GM06990 (cell line): ENCODE measurements at regions not wholly inside any gene's neighbourhood (a gene's known extent, or its start where the extent isn't known, plus 50 kb on each side); places are given as distances from the start of the nearest gene placed in this dataset.

Source experiments
- DNase-seq: peaks from one replicate; pipeline ENCODE4 v3.0.0-alpha.2; 2011; ENCODE audit not compliant: insufficient read length; ENCODE audit errors: extremely low read depth
- H3K27me3 ChIP-seq: replicated peaks from 2 replicates; pipeline ENCODE4 v1.6.0; 2011; ENCODE audit warnings: low read length; ENCODE audit not compliant: control insufficient read depth, insufficient read depth
- H3K36me3 ChIP-seq: 2 replicates; pipeline ENCODE4 v1.5.1; 2011; ENCODE audit warnings: low read length; ENCODE audit not compliant: control insufficient read depth, insufficient read depth
- H3K4me3 ChIP-seq: replicated peaks from 2 replicates; pipeline ENCODE4 v1.5.1; 2011; ENCODE audit warnings: low read depth, mild to moderate bottlenecking, control low read depth, low read length
- TF ChIP-seq, protein P1 (sequence below): IDR thresholded peaks from 2 replicates; pipeline ENCODE4 v1.5.1; 2011; ENCODE audit warnings: low read length, control low read depth, mild to moderate bottlenecking, inconsistent platforms; ENCODE audit not compliant: insufficient read depth, poor library complexity, severe bottlenecking

DNA sequence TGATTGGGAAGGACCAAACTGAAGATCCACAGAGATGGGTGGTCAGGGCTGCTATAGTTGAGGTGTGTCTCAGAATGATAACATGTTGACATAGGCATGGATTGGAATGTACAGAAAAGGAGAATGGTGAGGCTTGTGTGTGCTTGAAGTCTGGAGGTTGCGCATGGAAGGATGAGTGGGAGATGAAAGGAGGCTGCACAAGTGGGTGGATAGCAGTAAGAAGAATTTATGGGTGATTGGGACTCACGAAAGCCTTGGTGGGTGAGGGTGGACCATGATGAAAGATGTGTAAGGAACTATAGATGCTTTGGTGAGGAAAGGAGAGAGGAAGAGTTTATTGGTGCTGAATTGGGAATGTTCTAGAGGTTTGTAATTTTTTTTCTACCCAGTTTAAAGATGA, 1287.7 kb downstream of the UQCRFS1 start:
- DNase-seq: no peak
- no peaks in the 10 kb centered on the region for H3K27me3 ChIP-seq
- no peaks in the 10 kb centered on the region for H3K36me3 ChIP-seq
- H3K4me3 ChIP-seq: no peak overlapping the region
- TF ChIP-seq, protein P1, sequence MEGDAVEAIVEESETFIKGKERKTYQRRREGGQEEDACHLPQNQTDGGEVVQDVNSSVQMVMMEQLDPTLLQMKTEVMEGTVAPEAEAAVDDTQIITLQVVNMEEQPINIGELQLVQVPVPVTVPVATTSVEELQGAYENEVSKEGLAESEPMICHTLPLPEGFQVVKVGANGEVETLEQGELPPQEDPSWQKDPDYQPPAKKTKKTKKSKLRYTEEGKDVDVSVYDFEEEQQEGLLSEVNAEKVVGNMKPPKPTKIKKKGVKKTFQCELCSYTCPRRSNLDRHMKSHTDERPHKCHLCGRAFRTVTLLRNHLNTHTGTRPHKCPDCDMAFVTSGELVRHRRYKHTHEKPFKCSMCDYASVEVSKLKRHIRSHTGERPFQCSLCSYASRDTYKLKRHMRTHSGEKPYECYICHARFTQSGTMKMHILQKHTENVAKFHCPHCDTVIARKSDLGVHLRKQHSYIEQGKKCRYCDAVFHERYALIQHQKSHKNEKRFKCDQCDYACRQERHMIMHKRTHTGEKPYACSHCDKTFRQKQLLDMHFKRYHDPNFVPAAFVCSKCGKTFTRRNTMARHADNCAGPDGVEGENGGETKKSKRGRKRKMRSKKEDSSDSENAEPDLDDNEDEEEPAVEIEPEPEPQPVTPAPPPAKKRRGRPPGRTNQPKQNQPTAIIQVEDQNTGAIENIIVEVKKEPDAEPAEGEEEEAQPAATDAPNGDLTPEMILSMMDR: no peak

DNA sequence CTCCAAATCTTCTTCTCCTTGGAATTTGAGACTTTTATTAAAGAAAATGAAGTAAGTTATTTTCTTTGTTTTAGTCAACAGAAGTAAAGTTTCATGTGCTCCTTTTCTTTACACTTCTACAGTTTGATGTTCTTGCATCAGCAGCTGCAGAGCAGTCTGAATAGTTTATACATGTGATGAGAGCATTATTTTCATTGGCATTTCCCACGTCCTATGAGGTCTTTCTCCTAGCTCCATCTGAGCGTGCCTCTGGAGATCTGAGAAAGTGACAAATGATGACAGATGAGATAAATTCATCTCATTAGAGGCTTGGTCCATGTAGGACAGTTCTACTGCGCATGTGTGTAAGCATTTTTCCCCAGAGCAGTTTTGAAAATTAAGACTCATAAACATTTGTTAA, 1290.0 kb downstream of the UQCRFS1 start:
- no peaks in the 10 kb centered on the region for H3K27me3 ChIP-seq
- TF ChIP-seq, protein P1: no peak
- no peak overlapping the region for H3K4me3 ChIP-seq
- no peak for DNase-seq
- no peaks in the 10 kb centered on the region for H3K36me3 ChIP-seq

DNA sequence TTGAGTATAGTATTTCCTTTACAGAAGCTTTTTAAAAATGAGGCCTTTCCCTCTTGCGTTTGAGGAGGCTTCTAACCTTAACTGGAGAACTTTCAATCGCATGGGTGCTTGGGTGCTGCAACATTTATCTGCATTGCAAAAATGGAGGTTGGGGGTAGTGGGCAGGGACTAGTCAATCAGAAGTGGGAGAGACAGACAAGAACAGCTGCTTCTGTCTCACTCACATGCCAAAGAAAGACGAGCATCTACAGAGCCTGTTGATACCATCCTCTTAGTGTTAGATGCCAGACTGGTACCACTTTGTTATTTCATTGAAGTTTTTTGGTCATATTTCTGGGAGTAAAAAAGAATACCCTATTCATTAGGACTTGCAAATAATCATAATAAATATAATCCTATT, 1292.2 kb downstream of the UQCRFS1 start:
- Histone ChIP-seq H3K27me3 (no peaks in the 10 kb centered on the region), H3K4me3 (no peak overlapping the region), H3K36me3 (no peaks in the 10 kb centered on the region)
- TF ChIP-seq, protein P1: no peak
- no peak for DNase-seq

DNA sequence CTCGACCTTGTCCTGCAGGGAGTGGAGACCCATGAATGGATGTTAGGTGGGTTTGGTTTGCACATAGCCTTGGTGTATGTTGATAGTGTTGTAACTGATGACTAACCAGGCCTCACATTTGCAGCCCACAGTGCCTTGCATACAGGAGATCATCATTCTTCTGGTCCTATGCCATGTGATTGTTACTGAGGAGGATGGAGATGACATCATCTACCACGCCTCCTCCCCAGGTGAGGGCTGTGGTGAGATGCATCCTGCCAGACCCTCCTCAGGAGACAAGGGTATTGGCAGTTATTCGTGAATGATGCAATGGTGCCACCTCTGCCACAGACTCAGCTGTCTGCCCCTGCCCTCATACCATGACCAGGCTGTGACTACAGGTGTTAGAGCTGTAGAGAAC, 1294.1 kb downstream of the UQCRFS1 start:
- TF ChIP-seq, protein P1: no peak
- no peaks in the 10 kb centered on the region for H3K27me3 ChIP-seq
- H3K36me3 ChIP-seq: no peaks in the 10 kb centered on the region
- H3K4me3 ChIP-seq: no peak overlapping the region
- DNase-seq: no peak

DNA sequence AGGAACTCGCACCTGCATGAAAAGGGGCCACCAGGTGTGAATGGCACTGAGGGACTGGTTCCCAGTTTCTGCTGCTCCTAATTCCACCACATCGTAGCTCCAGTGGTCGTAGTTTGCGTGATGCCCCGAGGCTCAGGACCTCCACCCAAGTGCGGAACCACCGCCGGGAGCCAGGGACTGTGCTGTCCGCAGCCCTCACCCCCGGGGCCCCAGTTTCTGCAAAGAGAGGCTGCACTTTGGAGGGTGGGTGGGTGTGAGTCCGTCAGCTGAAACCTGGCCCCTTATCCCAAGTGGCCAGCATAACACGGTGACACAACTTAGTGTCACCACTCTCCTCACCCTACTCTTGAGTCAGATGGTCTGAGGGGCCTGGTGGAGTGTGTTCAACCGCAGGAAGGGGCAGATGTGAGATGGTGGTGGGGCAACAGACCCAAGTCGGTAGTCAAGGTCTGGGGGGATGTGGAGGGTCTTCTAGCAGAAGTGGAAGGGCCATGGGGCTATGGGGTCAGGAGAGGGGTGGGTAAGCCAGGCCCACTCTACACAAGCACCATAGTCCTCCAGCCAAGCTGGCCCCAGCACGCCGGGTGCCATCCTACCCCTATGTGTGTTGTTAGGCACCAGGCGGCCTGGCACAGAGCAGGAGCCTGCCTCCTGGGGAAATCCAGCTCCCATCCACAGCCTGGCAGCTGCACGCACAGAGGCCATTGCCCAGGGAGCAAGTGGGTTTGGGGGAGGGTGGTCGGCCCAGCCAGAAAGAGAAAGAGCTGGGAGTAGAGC, 1301.6 kb downstream of the UQCRFS1 start:
- Histone ChIP-seq H3K27me3 (no peaks in the 10 kb centered on the region), H3K4me3 (no peak overlapping the region), H3K36me3 (no peaks in the 10 kb centered on the region)
- no peak for DNase-seq
- TF ChIP-seq, protein P1: no peak
